NCI-H2227 (cell line): ENCODE measurements at regions not wholly inside any gene's neighbourhood (a gene's known extent, or its start where the extent isn't known, plus 50 kb on each side); places are given as distances from the start of the nearest gene placed in this dataset.

Experiments
- DNase-seq: peaks from one replicate; lab custom pipeline; 2025; ENCODE audit not compliant: unreplicated experiment; lab: John Stamatoyannopoulos, UW

DNA sequence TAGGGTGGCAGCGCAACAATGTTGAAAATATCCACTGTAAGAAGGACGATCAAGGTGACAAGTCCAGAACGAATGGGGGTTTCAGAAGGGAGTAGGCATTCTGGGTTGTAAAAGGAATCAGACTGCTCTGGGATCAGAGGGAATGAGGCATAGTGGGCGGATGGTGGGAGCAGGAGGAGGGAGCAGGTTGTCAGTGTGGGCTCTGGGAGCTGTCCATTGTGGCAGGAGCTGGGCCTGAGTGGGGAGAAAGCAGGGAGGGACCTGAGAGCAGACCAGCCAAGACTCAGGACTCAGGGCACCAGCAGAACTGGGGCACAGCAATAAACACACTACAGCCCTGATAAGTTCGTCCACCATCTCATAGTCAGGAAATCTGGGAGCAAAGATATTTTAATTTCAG lies 292.6 kb upstream of the MKI67 start:
- no peak for DNase-seq

DNA sequence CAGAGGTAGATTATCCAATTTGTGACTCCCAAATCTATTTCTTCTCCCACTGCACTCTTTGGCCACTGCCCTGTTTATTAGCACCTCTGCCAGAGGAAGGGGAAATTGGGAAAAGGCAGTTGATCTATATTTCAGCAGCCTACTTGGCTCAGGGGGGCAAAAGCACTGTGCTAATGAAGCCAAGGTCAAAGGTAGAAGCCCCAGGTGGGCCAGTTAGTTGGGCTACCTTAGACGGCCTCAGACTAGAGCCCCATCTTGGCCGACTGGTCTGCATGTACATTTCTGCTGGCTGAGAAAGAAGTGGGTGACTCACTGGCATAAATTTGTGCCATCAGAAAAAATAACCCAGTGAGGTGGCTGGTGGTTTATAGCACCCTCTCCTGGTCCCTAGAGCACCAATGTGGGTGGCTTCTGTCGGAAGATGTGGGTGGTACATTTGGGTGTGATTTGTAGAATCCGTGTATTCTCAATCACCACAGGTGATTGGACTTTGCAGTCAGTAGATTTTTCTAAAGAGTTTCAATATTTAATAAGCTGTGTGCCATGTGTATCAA lies 293.3 kb upstream of the MKI67 start:
- no peak for DNase-seq

DNA sequence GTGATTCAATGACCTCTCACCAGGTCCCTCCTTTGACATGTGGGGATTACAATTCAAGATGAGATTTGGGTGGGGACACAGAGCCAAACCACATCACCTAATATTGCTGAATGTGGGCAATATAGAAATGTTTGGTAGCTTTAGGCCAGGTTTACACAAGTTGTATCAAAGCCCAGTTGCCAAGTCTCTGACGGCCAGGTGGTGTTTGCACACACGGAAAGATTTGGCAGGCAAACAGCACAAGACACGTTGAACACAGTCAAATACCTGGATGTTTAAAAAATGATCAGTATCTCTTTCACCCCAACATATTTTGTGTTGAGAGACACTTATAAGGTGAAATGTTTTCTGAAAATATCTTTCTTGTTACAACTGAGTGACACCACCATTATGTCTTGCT lies 294.4 kb upstream of the MKI67 start:
- DNase-seq: no peak

DNA sequence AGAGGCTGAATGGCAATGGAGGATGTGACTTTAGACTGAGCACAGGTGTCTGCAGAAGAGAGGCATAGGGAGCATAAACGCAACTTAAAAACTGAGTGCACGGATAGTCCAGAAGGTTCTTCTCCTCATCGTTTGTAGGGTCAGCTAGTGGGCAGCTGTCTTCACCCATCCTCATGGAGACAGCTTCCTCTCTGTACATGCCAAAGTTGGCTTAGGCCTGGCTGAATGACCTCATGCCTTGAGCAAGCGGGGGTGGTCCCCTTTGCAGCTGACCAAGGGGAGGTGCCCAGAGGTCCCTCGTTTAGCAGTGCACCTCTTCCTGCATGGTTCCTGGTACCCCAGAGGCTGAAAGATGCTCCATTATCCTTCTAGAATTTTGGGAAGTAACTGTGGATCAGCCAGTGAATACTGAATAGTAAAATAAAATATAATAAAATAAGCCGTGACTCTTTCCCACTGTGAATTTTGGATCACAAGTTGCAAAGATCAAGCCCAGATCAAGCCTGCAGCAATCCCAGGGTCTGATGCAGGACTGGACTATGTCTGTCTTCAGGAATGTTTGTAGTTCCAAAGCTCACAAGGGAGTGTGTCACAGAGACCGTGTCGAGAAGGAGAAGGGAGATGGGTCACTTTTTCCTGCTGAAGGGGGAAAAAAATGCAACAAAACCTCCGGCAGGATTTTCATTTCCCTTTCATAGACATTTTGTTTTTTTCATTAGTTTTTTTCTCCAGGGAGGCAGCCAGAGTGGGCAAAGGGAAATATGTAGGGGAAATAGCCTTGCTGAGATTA lies 295.3 kb upstream of the MKI67 start:
- DNase-seq: no peak

DNA sequence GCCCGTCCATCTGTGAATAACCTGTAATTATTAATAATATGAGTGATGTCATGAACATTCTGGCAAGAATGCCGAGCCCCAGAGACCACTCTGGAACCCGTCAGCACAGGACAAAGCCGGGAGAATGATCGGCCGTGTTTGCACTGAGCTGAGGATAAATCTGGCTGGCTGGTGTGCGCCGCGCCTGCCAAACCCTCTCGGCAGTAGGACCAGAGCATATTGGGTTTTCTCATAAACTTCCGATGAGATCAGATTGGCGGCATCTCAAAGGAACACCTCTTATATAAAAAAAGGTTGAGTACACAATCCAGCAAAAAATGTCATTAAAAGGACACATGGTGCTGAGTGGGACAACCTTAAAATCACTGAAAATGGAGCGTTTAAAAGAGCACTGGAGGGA lies 296.0 kb upstream of the MKI67 start:
- no peak for DNase-seq

DNA sequence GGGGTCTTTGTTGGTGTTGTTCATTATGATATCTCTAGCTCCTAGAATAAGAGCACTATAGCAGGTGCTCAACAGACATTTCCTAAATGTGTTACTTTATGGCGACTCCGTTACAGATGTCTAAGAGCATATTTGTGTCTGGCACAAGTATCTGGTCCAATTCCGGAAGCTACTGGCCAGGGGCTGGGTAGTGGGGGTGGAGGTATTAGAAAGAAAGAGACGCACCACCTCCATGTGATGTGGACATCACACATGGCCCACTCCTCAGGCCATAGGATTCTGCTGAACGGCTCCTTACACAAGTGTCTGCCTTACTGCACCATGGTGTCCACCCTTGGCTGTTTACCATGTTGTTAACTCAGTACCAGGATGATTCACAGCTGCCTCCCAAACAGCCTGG lies 296.8 kb upstream of the MKI67 start:
- no peak for DNase-seq

DNA sequence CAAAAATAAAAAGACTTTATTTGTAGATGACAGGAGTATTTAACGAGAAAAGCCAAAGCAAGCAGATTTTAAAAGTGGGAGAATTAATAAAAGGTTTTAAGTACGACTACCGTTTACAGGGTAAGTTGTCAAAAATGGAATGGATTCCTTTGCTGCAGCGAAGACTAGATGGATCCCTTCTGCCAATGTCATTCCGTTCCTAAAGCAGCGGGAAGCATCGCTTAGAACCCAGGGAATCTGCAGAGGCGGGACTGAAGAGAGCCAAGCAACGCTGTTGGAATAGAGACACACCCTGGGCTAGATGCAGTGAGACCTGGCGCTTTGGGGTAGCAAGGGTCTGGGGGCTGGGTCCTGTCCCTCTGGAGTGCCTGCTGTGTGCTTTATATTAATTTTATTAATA lies 303.1 kb upstream of the MKI67 start:
- no peak for DNase-seq

DNA sequence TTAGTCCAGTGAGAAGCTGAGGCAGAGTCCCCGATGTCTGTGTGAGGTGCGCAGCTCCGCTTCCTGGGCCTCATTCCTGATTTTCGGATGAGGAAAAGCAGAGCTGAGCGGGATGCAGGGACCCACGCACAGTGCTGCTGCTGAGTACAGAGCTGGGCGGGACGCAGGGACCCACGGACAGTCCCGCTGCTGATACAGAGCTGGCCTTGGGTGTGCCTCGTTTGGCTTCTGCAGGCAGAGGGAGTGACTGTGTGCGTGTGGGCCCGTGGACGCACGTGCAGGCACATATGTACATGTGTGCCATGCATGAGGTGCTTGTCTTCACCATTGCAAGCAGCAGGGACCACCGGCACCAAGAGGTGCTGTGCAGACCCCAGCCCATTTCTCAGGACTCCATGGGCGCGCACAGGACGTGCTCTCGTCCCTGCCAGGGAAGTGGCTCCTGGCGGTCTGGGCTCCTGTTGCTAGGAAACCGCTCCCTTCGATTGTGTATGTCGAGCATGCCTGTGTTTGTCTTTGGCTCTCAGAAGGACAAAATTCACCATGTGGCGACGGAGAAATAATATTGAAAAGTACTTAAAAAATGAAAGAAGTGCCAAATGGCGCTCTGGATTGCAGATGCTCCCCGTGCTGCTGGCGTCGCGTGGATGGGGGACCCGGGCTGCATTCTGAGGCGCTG lies 303.8 kb upstream of the MKI67 start:
- DNase-seq: no peak

DNA sequence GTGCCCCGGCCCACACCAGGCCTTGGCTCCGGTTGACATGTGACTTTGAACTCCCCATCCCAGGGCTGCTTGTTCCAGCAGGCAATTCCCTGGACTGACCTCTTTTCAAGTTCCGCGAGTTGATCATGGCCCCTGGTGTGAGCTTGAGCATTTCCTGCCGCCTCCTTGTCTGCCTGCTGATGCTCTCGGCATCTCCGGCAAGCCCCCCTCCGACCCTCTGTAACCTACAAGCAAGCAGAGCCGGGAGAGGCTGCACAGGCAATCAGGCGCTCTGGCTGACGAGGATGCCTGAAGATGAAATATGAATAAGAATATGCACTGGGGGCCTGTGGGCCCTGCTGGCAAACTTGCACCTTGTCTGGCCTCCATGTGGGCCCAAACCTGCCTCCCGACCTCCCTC lies 304.9 kb upstream of the MKI67 start:
- no peak for DNase-seq

DNA sequence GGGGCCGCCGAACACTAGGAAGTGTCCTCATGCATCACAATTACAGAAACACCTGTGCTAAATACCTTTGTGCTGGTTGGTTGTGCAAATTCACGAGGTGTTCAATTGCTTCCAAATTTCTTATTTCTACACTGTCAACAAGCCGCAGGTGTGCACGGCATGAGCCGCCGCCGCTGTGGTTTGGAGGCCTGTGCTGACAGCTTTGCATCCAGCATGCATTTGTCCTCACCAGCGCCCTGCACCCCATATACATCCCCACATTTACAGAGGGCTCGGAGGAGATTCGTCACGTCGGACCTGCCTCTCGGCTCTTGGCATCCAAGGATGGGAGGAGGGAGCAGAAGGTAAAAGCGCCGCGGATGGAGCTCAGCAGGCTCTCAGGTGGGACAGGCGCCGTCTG lies 305.3 kb upstream of the MKI67 start:
- DNase-seq: no peak

DNA sequence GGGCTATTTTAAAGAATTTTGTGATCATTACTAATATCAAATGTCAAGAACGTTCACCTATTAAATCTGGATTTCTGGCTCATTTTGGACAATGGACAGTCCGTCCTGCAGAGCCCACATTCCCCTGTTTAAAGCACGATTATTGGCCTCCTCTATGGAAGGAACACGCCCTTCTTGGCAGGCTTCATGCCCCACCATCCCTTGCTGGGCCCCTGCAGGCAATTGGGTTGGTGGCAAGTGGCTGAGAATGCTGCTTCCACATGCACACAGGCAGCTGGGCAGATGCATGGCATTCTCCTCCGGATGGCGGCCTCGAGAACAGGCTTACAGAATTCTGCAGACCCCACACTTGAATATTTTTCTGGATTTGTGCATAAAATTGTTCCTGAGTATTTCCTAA lies 305.8 kb upstream of the MKI67 start:
- no peak for DNase-seq

DNA sequence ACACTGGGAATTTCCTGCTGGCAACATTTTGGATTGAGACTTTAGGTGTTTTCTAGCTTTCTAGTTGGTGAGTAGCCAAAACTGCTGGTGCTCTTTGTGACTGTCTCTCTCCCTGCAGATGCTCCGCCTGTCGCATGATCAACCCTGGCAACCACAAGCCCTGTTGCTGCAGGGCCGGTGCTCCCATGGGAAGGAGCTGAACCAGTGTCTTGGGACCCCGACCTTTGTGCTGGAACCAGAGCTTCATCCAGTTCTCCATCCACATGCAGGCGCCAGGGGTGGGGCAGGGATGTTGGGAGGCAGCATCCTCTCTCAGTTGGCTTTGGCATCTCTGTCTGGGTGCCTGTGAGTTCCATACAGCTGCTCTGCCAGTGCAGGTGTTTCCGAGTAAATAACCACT lies 306.2 kb upstream of the MKI67 start:
- DNase-seq: no peak

DNA sequence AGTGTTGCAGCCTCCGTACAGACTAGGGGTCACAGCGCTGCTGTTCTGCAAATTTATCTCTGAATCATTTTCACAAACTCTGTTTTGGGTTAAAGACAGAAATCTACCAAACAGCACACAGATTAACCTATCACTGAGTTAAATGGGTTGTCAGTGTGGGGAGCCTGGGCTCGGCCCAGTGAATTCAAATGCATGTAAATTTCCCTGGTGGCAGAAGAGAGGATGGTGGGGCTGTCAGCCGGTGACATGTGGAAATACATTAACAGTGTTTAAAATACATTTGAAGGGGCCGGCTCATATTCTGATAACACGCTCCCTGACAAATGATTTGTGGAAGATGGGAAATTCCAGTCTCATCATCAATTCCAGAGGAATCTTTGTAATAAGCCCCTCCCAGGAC lies 309.6 kb upstream of the MKI67 start:
- no peak for DNase-seq

DNA sequence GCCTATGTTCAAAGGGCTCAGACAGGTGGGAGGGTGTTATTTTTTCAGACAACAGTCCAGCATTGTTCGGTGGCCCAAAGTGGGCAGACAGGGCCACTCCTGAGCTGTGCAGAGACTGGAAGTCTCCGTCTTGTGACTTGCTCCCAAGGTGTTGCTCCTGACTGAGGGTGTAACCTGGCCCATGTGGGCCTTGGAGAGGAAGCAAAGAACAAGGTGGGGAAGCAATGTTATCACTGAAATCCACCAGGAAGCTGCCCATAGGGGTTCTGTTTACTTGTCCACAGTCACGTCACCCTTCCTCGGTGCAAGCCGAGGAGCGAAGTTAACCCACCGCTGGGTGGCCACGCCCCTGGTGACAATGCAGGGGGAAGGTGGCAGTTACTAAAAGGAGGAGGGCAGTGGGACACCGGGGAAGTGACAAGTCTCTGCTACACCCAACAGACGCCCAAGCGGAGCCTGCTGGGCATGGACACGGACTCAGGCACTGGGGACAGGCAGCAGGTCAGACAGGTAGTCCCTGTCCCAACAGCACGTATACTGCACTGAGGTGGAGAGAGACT lies 311.6 kb upstream of the MKI67 start:
- DNase-seq: no peak

DNA sequence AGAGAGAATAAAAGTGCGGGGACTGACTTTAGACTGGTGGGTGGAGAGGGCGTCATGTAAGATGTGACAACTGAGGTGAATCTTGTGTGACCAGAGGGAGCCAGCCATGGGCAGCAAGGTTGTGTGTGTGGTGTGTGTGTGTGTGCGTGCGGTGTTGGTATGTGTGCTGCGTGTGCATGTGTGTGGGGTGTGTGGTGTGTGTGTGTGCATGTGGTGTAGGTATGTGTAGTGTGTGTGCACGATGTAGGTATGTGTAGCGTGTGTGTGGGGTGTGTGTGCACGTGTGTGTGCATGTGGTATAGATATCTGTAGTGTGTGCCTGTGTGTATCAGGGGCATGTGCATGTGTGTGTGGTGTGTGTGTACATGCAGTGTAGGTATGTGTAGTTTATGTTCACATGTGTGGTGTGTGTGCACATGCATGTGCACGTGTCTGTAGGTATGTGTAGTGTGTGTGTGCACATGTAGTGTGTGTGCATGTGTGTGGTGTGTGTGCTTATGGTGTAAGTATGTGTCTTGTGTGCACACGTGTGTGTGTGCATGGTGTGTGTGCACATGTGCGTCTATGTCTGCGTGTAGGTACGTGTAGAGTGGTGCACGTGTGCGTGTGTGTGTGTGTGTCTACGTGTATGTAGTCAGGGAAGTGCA lies 312.3 kb upstream of the MKI67 start:
- DNase-seq: no peak

DNA sequence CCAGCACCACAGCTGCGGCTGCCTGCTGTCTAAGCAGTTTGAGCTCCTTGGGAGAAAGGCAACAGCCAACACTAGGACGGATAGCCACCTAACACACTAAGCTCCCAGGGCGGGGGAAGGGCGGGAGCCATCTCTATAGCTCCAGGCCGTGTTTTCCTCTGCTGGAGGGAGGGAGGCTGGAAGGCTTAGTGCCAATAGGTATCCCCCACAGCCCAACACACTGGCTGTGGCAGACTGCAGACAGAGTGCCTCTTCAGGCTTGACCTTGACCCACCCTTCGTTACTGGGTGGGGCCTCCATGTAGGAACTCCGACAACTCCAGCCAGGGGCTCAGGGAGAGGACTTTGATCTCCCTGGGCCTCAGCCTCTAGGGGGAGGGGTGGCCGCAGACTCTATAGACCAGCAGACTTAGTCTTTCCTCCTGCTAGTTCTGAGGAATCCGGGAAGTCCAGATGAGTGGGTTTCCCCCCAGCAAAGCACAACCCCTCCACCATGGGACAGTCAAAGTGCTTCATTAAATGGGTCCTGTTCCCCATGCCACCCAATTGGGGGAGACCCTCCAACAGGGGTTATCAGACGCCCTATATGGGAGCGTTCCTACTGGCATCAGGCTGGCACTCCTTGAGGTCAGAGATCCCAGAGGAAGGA lies 314.4 kb upstream of the MKI67 start:
- no peak for DNase-seq

DNA sequence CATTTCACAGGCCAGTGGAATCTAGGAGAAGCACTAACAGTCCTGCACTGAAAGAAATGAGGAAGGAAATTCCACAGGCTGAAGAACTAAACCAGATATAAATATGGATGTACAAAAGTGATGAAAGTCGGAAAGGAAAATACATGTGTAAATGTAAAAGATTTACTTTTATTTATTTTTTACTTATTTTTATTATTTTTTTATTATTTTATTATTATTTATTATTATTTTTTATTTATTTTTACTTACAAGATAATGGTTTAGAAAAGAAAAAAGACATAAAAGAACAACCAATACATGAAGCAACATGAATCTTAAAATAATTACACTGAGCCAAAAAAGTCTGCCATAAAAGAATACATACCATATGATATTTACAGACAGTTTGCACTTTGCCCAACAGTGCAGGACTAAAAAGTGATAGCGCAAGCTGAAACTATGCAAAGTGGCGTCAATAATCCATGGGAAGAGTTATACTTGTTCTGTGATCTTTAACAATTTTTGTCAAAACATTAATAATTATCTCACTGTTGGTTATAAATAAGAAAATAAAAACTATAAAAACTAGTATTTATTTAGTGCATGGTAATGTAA lies 317.8 kb upstream of the MKI67 start:
- no peak for DNase-seq

DNA sequence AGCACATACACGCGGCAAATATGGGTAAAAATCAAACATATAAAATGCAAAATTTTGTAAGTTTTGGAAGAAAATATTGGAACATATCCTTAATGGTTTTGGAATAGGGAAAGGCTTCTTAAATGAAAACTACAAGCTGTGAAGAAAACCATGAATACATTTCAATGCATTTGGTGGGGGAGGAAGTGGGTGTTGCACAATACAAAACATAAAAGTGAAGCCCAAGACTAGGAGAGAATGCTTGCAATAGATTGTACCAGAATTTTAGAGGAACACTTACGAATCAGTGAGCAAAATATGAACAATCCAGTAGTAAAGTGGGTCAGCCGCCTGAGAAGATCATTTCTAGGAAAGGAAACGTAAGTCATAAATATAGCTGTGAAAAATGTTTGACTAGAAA lies 322.6 kb upstream of the MKI67 start:
- DNase-seq: no peak

DNA sequence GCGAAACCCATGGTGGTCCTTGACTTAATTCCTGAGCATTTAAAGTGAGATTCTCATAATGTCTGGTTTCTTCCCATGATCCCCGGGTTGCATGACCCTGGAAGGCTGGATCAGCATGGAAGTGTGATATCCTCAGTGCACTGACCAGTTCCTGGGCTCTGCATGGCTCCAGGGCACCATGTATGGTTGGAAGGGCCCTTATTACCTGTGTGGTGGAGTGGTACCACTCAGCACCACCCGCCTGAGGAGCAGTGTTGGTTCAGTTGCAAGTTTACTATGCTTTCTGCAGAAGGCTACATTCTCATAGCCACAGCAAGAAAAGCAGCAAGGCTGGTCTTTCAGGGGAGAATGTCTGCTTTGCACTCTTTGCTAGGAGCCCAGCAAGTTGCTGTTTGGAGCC lies 325.7 kb upstream of the MKI67 start:
- no peak for DNase-seq

DNA sequence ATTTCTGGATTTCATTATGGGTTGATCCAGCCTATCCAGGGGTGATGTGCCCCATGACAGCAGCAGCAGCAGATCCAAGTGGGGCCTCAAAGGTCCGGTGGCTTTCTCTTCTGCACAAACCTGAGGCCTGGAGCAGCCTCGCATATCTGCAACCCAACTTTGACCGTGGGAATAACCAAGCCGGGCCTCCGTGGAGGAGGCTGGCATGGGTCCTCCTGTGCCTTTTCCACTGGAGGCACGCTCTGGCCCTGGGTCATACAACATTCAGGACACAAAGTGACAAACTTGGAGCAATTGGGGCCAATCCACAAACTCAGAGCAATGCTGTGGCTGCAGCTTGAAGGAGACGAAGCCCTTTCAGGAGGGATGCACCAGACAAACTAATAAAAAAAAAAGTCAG lies 330.0 kb upstream of the MKI67 start:
- no peak for DNase-seq

DNA sequence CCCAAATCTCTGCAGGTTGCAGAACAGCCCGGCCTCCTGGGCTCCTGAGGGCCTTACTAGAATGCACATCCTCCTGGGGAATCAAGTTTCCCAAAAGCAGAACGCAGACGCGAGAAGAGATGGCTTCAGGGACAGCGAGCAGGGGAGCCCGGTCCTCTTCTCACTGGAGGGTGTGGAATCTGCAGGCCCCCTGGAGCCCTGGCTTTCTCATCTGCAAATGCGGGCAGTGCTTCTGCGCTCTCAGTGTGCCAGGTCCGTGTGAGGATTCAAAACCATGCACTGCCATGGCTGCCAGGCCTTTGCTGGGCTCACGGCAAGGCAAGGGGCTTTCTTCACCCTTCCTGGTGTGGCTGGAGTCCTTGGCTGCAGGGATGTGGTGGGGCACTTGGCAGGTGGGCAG lies 330.9 kb upstream of the MKI67 start:
- no peak for DNase-seq
